SK-N-MC (cell line): ENCODE measurements at regions not wholly inside any gene's neighbourhood (a gene's known extent, or its start where the extent isn't known, plus 50 kb on each side); places are given as distances from the start of the nearest gene placed in this dataset.
"Not testable (repeated sequence)": the region's sequence is repeated elsewhere in the genome, so short reads cannot be mapped to it uniquely, and the experiment has no call there.

Experiments
- DNase-seq: peaks from one replicate; pipeline ENCODE4 v3.0.0-alpha.2; 2011; ENCODE audit warnings: low read depth, low spot score
- H3K27ac ChIP-seq: fragments of 200-600 bp; sonication (generic); 2 replicates; pipeline ENCODE4 v1.5.1; 2016; ENCODE audit warnings: mixed run types
- H3K36me3 ChIP-seq: fragments of 200-600 bp; sonication (generic); 2 replicates; pipeline ENCODE4 v1.6.1; 2017; ENCODE audit warnings: antibody characterized with exemption, low read length, mixed read lengths; ENCODE audit not compliant: insufficient read depth
- H3K4me3 ChIP-seq: fragments of 200-600 bp; sonication (generic); 2 replicates; pipeline ENCODE4 v1.5.1; 2016
- H3K9ac ChIP-seq: fragments of 200-600 bp; sonication (generic); 2 replicates; pipeline ENCODE4 v1.8.0; 2017; ENCODE audit warnings: mixed run types, mixed read lengths; ENCODE audit not compliant: insufficient read length
- H3K9me3 ChIP-seq: fragments of 200-600 bp; sonication (generic); 2 replicates; pipeline ENCODE4 v1.6.1; 2017; ENCODE audit warnings: low read depth, mild to moderate bottlenecking, antibody characterized with exemption, low read length, moderate library complexity, mixed read lengths
- EZH2 ChIP-seq: fragments of 200-600 bp; sonication (generic); IDR thresholded peaks from one replicate; pipeline ENCODE4 v1.6.1; 2017; ENCODE audit warnings: antibody characterized with exemption
- FOXP2 ChIP-seq: optimal IDR thresholded peaks from 2 replicates; pipeline ENCODE3; 2011; ENCODE audit warnings: mild to moderate bottlenecking, moderate library complexity; ENCODE audit not compliant: insufficient read depth; ENCODE audit errors: extremely low read length, control extremely low read depth
- POLR2AphosphoS5 ChIP-seq: IDR thresholded peaks from 2 replicates; pipeline ENCODE4 v1.6.1; 2012; ENCODE audit warnings: mild to moderate bottlenecking, low read depth, low read length, borderline replicate concordance

- no peak for TF ChIP-seq EZH2
- TF ChIP-seq POLR2AphosphoS5: no peak
- TF ChIP-seq FOXP2: no peak
- Histone ChIP-seq H3K4me3 (no peak overlapping the region), H3K27ac (no peak overlapping the region), H3K9me3 (no peaks in the 10 kb centered on the region), H3K9ac (no peak overlapping the region), H3K36me3 (no peaks in the 10 kb centered on the region)
- no peak for DNase-seq
Observed at GRCh38 chr2:104933151-104933917, 79.4 kb downstream of the POU3F3 start.

GRCh38 chr2:104936527-104936926 lies 82.6 kb downstream of the POU3F3 start:
- Histone ChIP-seq H3K9ac (no peak overlapping the region), H3K9me3 (no peaks in the 10 kb centered on the region), H3K4me3 (no peak overlapping the region), H3K36me3 (no peaks in the 10 kb centered on the region), H3K27ac (peak overlapping the region; percentile 89)
- DNase-seq: no peak
- no peak for TF ChIP-seq FOXP2
- no peak for TF ChIP-seq POLR2AphosphoS5
- TF ChIP-seq EZH2: no peak

- Histone ChIP-seq H3K4me3 (peak overlapping the region; percentile 16; the same call in 1 of the 2 replicates), H3K9ac (no peak overlapping the region), H3K36me3 (no peaks in the 10 kb centered on the region), H3K27ac (peak overlapping the region; percentile 74), H3K9me3 (no peaks in the 10 kb centered on the region)
- DNase-seq: no peak
- no peak for TF ChIP-seq FOXP2
- peak; percentile 20; the same call in 1 of the 2 replicates for TF ChIP-seq POLR2AphosphoS5
Observed at GRCh38 chr2:104938231-104938941, 84.5 kb downstream of the POU3F3 start.

- H3K4me3 ChIP-seq: peak overlapping the region; percentile 52
- H3K27ac ChIP-seq: peak overlapping the region; percentile 83
- no peaks in the 10 kb centered on the region for H3K9me3 ChIP-seq
- TF ChIP-seq FOXP2: no peak
- 0 out of 2 replicates have a peak, but pooled peaks have one; percentile 25 for TF ChIP-seq POLR2AphosphoS5
- TF ChIP-seq EZH2: no peak
- peak; percentile 52 for DNase-seq
- H3K36me3 ChIP-seq: no peaks in the 10 kb centered on the region
- peak overlapping the region; percentile 7 for H3K9ac ChIP-seq
Observed at GRCh38 chr2:104939570-104940217, 85.8 kb downstream of the POU3F3 start.

GRCh38 chr2:104944495-104944894 lies 90.6 kb downstream of the POU3F3 start:
- Histone ChIP-seq H3K9me3 (no peaks in the 10 kb centered on the region), H3K9ac (no peak overlapping the region), H3K27ac (no peak overlapping the region), H3K36me3 (no peaks in the 10 kb centered on the region), H3K4me3 (no peak overlapping the region)
- DNase-seq: no peak
- no peak for TF ChIP-seq POLR2AphosphoS5
- no peak for TF ChIP-seq EZH2
- TF ChIP-seq FOXP2: no peak

GRCh38 chr2:104945121-104945520 lies 91.2 kb downstream of the POU3F3 start:
- DNase-seq: no peak
- Histone ChIP-seq H3K9ac (no peak overlapping the region), H3K36me3 (no peaks in the 10 kb centered on the region), H3K4me3 (no peak overlapping the region), H3K27ac (no peak overlapping the region), H3K9me3 (no peaks in the 10 kb centered on the region)
- TF ChIP-seq FOXP2: no peak
- TF ChIP-seq POLR2AphosphoS5: no peak
- TF ChIP-seq EZH2: no peak

- Histone ChIP-seq H3K9me3 (no peaks in the 10 kb centered on the region), H3K9ac (no peak overlapping the region), H3K27ac (no peak overlapping the region), H3K4me3 (no peak overlapping the region), H3K36me3 (no peaks in the 10 kb centered on the region)
- no peak for DNase-seq
- TF ChIP-seq POLR2AphosphoS5 (no peak), FOXP2 (no peak), EZH2 (no peak)
Observed at GRCh38 chr2:104945866-104946265, 92.0 kb downstream of the POU3F3 start.

GRCh38 chr2:104947456-104947855 lies 90.4 kb upstream of the MRPS9 start:
- H3K9me3 ChIP-seq: not testable (repeated sequence)

More at GRCh38 chr2:104947456-104947855, 90.4 kb upstream of the MRPS9 start:
- DNase-seq, H3K27ac ChIP-seq, H3K36me3 ChIP-seq, H3K9ac ChIP-seq, H3K4me3 ChIP-seq: not testable (repeated sequence)
